Colonic mucosa (tissue), 4 donors: ENCODE measurements at regions not wholly inside any gene's neighbourhood (a gene's known extent, or its start where the extent isn't known, plus 50 kb on each side); places are given as distances from the start of the nearest gene placed in this dataset.

Experiments used
- DNase-seq: peaks from one replicate; pipeline ENCODE4 v3.0.0-alpha.2; 2020
- H3K27ac ChIP-seq: fragments of 200-600 bp; one replicate; pipeline ENCODE4 v1.8.0; 2021
- H3K27me3 ChIP-seq: fragments of 200-600 bp; one replicate; pipeline ENCODE4 v1.8.0; 2021
- H3K36me3 ChIP-seq: fragments of 200-600 bp; one replicate; pipeline ENCODE4 v1.8.0; 2021
- H3K4me1 ChIP-seq: fragments of 200-600 bp; one replicate; pipeline ENCODE4 v1.8.0; 2021; ENCODE audit warnings: mild to moderate bottlenecking
- H3K4me3 ChIP-seq: fragments of 200-600 bp; one replicate; pipeline ENCODE4 v1.8.0; 2021
- H3K9ac ChIP-seq, 2 donors: one replicate each; pipeline ENCODE4 v1.7.0; 2013; ENCODE audit warnings: control low read depth in 2 of 2, low read depth in 2 of 2, low read length in 2 of 2
- H3K9me3 ChIP-seq: fragments of 200-600 bp; one replicate; pipeline ENCODE4 v1.8.0; 2021
- CTCF ChIP-seq: fragments of 200-600 bp; IDR thresholded peaks from one replicate; pipeline ENCODE4 v1.8.0; 2022; ENCODE audit warnings: antibody characterized with exemption, mild to moderate bottlenecking
- intact Hi-C: fragments of 100-400 bp; cut with DNase I; formaldehyde crosslinking; loops from one replicate; pipeline ENCODE4 v1.14.1; 2022
- donor health status: healthy.
- donor health status: DM: no; HTN: no; CAD: no.
- donor health status: DM: no; HTN: no; CAD: no.

GRCh38 chr2:151166410-151166809 is 95.3 kb downstream of the RBM43 start:
- no peak overlapping the region for H3K27ac ChIP-seq
- no peaks in the 10 kb centered on the region for H3K36me3 ChIP-seq
- no peak for TF ChIP-seq CTCF
- intact Hi-C loops, result no loop called here
- H3K27me3 ChIP-seq, result no peaks in the 10 kb centered on the region
- H3K4me1 ChIP-seq, result no peaks in the 10 kb centered on the region
- H3K4me3 ChIP-seq, result no peak overlapping the region
- no peak for DNase-seq
- H3K9me3 ChIP-seq, result no peaks in the 10 kb centered on the region
- H3K9ac ChIP-seq, result no peak overlapping the region

GRCh38 chr2:151165105-151165684 is 96.5 kb downstream of the RBM43 start:
- intact Hi-C loops, result no loop called here
- Histone ChIP-seq H3K4me1 (no peaks in the 10 kb centered on the region), H3K4me3 (no peak overlapping the region), H3K27ac (no peak overlapping the region), H3K27me3 (no peaks in the 10 kb centered on the region), H3K36me3 (no peaks in the 10 kb centered on the region), H3K9ac (no peak overlapping the region), H3K9me3 (no peaks in the 10 kb centered on the region)
- no peak for DNase-seq
- TF ChIP-seq CTCF, result no peak

- no peak for TF ChIP-seq CTCF
- no peak for DNase-seq
- Histone ChIP-seq H3K9ac (no peak overlapping the region), H3K27me3 (no peaks in the 10 kb centered on the region), H3K27ac (no peak overlapping the region), H3K4me3 (no peak overlapping the region), H3K9me3 (no peaks in the 10 kb centered on the region), H3K4me1 (no peaks in the 10 kb centered on the region), H3K36me3 (no peaks in the 10 kb centered on the region)
- intact Hi-C loops, result no loop called here
Measured at GRCh38 chr2:151161821-151162551, 99.7 kb downstream of the RBM43 start.

- intact Hi-C loops, result no loop called here
- Histone ChIP-seq H3K27me3 (no peaks in the 10 kb centered on the region), H3K9ac (no peak overlapping the region), H3K4me3 (no peak overlapping the region), H3K27ac (no peak overlapping the region), H3K36me3 (no peaks in the 10 kb centered on the region), H3K9me3 (no peaks in the 10 kb centered on the region), H3K4me1 (no peaks in the 10 kb centered on the region)
- no peak for TF ChIP-seq CTCF
- no peak for DNase-seq
Measured at GRCh38 chr2:151159109-151159662, 102.5 kb downstream of the RBM43 start.

GRCh38 chr2:151157000-151157735 is 104.5 kb downstream of the RBM43 start:
- Histone ChIP-seq H3K27me3 (no peaks in the 10 kb centered on the region), H3K9me3 (no peaks in the 10 kb centered on the region), H3K9ac (no peak overlapping the region), H3K4me1 (no peaks in the 10 kb centered on the region), H3K4me3 (no peak overlapping the region), H3K27ac (no peak overlapping the region), H3K36me3 (no peaks in the 10 kb centered on the region)
- intact Hi-C loops, result no loop called here
- no peak for TF ChIP-seq CTCF
- no peak for DNase-seq
